Esophagus muscularis mucosa (tissue), 4 donors: ENCODE measurements at regions not wholly inside any gene's neighbourhood (a gene's known extent, or its start where the extent isn't known, plus 50 kb on each side); places are given as distances from the start of the nearest gene placed in this dataset.
"Not testable (repeated sequence)": the region's sequence is repeated elsewhere in the genome, so short reads cannot be mapped to it uniquely, and the experiment has no call there.

Experiments
- DNase-seq: peaks from one replicate; pipeline ENCODE4 v3.0.0-alpha.2; 2017; ENCODE audit errors: extremely low spot score
- H3K27ac ChIP-seq, 4 donors: fragments of 200-600 bp; sonication (generic); replicated peaks in 1 of 4; 1 replicate in 3 of 4; 2 replicates in 1 of 4; pipeline ENCODE4 v1.5.1; 2016 to 2019; ENCODE audit warnings: mild to moderate bottlenecking in 1 of 4
- H3K27me3 ChIP-seq, 4 donors: fragments of 200-600 bp; sonication (generic); one replicate each; pipeline versions ENCODE4 v1.5.1 to v1.6.0; 2016 to 2019
- H3K36me3 ChIP-seq, 4 donors: fragments of 200-600 bp; sonication (generic); one replicate each; pipeline ENCODE4 v1.5.1; 2016 to 2019
- H3K4me1 ChIP-seq, 4 donors: fragments of 200-600 bp; sonication (generic); one replicate each; pipeline ENCODE4 v1.5.1; 2016 to 2019
- H3K4me3 ChIP-seq, 4 donors: fragments of 200-600 bp; sonication (generic); 1 replicate in 2 of 4; 2 replicates in 2 of 4; pipeline ENCODE4 v1.5.1; 2016 to 2019; ENCODE audit warnings: mild to moderate bottlenecking in 4 of 4, moderate library complexity in 1 of 4
- H3K9me3 ChIP-seq, 4 donors: fragments of 200-600 bp; sonication (generic); 1 replicate in 3 of 4; 2 replicates in 1 of 4; pipeline ENCODE4 v1.5.1; 2016 to 2019
- WGBS: methylation state at CpG from one replicate; pipeline ENCODE4 v1.1.5; 2018; 5-methylcytosine and 5-hydroxymethylcytosine counted together
- intact Hi-C: fragments of 100-400 bp; cut with DNase I; formaldehyde crosslinking; loops from one replicate; pipeline ENCODE4 v1.15.1; 2023

- intact Hi-C loops, DNase-seq, H3K27ac ChIP-seq, H3K9me3 ChIP-seq, H3K36me3 ChIP-seq, H3K27me3 ChIP-seq, H3K4me1 ChIP-seq, H3K4me3 ChIP-seq: not testable (repeated sequence)
- no CpG with 5 or more reads among the region's 1 CpG for WGBS
Observed at GRCh38 chr9:62084245-62084644, 894.4 kb downstream of the SPATA31A7 start.

- H3K36me3 ChIP-seq, DNase-seq, H3K4me1 ChIP-seq, H3K27ac ChIP-seq, H3K27me3 ChIP-seq, intact Hi-C loops, H3K9me3 ChIP-seq, H3K4me3 ChIP-seq: not testable (repeated sequence)
- WGBS, result no CpG with 5 or more reads among the region's 6 CpGs
Observed at GRCh38 chr9:62095714-62096345, 906.0 kb downstream of the SPATA31A7 start.

GRCh38 chr9:62110486-62110885 is 920.6 kb downstream of the SPATA31A7 start:
- no CpG with 5 or more reads among the region's 5 CpGs for WGBS
- intact Hi-C loops, H3K27ac ChIP-seq, DNase-seq, H3K36me3 ChIP-seq, H3K9me3 ChIP-seq, H3K4me1 ChIP-seq, H3K27me3 ChIP-seq, H3K4me3 ChIP-seq: not testable (repeated sequence)

- H3K27me3 ChIP-seq, intact Hi-C loops, H3K4me1 ChIP-seq, H3K36me3 ChIP-seq, H3K27ac ChIP-seq, DNase-seq, H3K4me3 ChIP-seq, H3K9me3 ChIP-seq: not testable (repeated sequence)
- no CpG with 5 or more reads among the region's 6 CpGs for WGBS
Observed at GRCh38 chr9:62116951-62117640, 927.3 kb downstream of the SPATA31A7 start.

GRCh38 chr9:62119656-62120055 is 929.8 kb downstream of the SPATA31A7 start:
- H3K4me3 ChIP-seq, intact Hi-C loops, DNase-seq, H3K4me1 ChIP-seq, H3K9me3 ChIP-seq, H3K27ac ChIP-seq, H3K27me3 ChIP-seq, H3K36me3 ChIP-seq: not testable (repeated sequence)
- 100% methylated on average over 1 of the region's 1 CpG for WGBS

- DNase-seq, H3K27me3 ChIP-seq, H3K27ac ChIP-seq, H3K9me3 ChIP-seq, H3K4me3 ChIP-seq, H3K36me3 ChIP-seq, intact Hi-C loops, H3K4me1 ChIP-seq: not testable (repeated sequence)
- WGBS, result no CpG with 5 or more reads among the region's 25 CpGs
Observed at GRCh38 chr9:62125631-62126611, 936.1 kb downstream of the SPATA31A7 start.

GRCh38 chr9:62135022-62135421 is 945.2 kb downstream of the SPATA31A7 start:
- H3K36me3 ChIP-seq, H3K27ac ChIP-seq, intact Hi-C loops, H3K27me3 ChIP-seq, H3K4me3 ChIP-seq, DNase-seq, H3K4me1 ChIP-seq, H3K9me3 ChIP-seq: not testable (repeated sequence)
- no CpG with 5 or more reads among the region's 3 CpGs for whole genome bisulfite sequencing

- intact Hi-C loops, result not testable (repeated sequence)
Observed at GRCh38 chr9:62145648-62146047, 955.8 kb downstream of the SPATA31A7 start.

More at GRCh38 chr9:62145648-62146047, 955.8 kb downstream of the SPATA31A7 start:
- not testable (repeated sequence) for H3K36me3 ChIP-seq, H3K4me3 ChIP-seq, H3K27me3 ChIP-seq, H3K27ac ChIP-seq, H3K4me1 ChIP-seq, DNase-seq, H3K9me3 ChIP-seq
- no CpG with 5 or more reads among the region's 3 CpGs for WGBS
